Gastroesophageal sphincter (tissue), 3 donors: ENCODE measurements at regions not wholly inside any gene's neighbourhood (a gene's known extent, or its start where the extent isn't known, plus 50 kb on each side); places are given as distances from the start of the nearest gene placed in this dataset.

Experiments
- CTCF ChIP-seq, 4 experiments: fragments of 200-600 bp in 2 of 4; fragments of 450-650 bp in 2 of 4; sonication (generic) in 1 of 4; IDR thresholded peaks; one replicate each; pipeline ENCODE4 v1.5.1; 2017 to 2019; ENCODE audit warnings: antibody characterized with exemption in 4 of 4, mild to moderate bottlenecking in 2 of 4, moderate library complexity in 2 of 4
- POLR2A ChIP-seq, 2 donors: fragments of 450-650 bp; IDR thresholded peaks; one replicate each; pipeline ENCODE4 v1.6.1; 2017; ENCODE audit warnings: antibody characterized with exemption in 2 of 2, mild to moderate bottlenecking in 2 of 2, moderate library complexity in 1 of 2

DNA sequence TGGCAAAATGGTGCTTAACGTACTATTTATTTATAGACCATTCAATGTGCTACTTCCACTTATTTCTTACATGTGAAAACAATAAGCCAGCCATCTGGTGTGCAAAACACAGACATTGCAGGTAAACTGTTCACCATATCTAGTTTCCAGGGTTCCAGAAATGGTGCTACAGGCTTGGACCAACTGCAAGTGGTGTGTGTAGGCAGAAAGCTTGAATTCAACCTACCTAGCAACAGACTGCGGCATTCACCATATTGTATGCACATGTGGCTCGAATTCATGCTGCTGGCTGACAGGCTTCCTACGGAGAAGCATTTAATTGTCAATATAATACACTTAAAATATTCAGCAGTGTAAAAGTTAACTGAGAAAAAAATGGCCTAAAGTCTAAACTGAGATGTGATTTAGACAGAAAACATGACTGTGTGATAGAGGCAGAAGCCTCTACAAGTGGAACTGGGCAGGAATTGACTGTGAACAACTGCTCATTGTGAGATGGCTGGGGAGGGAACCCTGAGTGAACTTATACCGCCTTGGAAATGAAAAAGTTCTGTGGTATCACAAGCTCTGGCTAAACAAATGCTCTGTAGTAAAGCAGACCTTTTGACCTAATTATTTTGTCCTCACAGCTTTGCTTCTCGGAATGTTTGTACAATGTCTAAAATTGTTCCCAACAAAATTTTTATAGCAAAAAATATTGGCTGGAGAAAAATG is 434.7 kb downstream of the GRIA2 start:
- TF ChIP-seq CTCF (IDR thresholded peaks at IDR 0.05) (no peak), POLR2A (IDR thresholded peaks at IDR 0.05) (no peak)
